ENCODE measurements at regions not wholly inside any gene's neighbourhood (a gene's known extent, or its start where the extent isn't known, plus 50 kb on each side); places are given as distances from the start of the nearest gene placed in this dataset.
A peak's percentile ranks its signal among the peaks of the same experiment; 100 is the strongest.

GRCh38 chr5:165201771-165202518 lies 1696.5 kb downstream of the MAT2B start:
- Histone ChIP-seq H3K36me3 (no peaks in the 10 kb centered on the region), H3K27ac (no peak overlapping the region), H3K4me1 (no peaks in the 10 kb centered on the region), H3K9me3 (no peaks in the 10 kb centered on the region), H3K4me3 (no peak overlapping the region), H3K27me3 (no peaks in the 10 kb centered on the region)
- intact Hi-C loops (cut with DNase I): no loop called here
- no peak for TF ChIP-seq POLR2A (IDR thresholded peaks at IDR 0.05)
- TF ChIP-seq, protein P1, sequence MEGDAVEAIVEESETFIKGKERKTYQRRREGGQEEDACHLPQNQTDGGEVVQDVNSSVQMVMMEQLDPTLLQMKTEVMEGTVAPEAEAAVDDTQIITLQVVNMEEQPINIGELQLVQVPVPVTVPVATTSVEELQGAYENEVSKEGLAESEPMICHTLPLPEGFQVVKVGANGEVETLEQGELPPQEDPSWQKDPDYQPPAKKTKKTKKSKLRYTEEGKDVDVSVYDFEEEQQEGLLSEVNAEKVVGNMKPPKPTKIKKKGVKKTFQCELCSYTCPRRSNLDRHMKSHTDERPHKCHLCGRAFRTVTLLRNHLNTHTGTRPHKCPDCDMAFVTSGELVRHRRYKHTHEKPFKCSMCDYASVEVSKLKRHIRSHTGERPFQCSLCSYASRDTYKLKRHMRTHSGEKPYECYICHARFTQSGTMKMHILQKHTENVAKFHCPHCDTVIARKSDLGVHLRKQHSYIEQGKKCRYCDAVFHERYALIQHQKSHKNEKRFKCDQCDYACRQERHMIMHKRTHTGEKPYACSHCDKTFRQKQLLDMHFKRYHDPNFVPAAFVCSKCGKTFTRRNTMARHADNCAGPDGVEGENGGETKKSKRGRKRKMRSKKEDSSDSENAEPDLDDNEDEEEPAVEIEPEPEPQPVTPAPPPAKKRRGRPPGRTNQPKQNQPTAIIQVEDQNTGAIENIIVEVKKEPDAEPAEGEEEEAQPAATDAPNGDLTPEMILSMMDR (IDR thresholded peaks at IDR 0.05): no peak
- ATAC-seq (no peak), DNase-seq (no peak)

- H3K27me3 ChIP-seq: no peaks in the 10 kb centered on the region
- H3K27ac ChIP-seq: no peak overlapping the region
- TF ChIP-seq, protein P1 (IDR thresholded peaks at IDR 0.05): no peak
- H3K4me1 ChIP-seq: no peaks in the 10 kb centered on the region
- H3K36me3 ChIP-seq: no peaks in the 10 kb centered on the region
- 73% methylated on average over 3 of the region's 3 CpGs for WGBS (ENCODE audit: insufficient coverage, low coverage, low lambda C conversion rate, missing lambda C conversion rate)
- no peak for ATAC-seq
- no peak for DNase-seq
- intact Hi-C loops (cut with DNase I): no loop called here
- no peak overlapping the region for H3K4me3 ChIP-seq
- H3K9me3 ChIP-seq: no peaks in the 10 kb centered on the region
Measured at GRCh38 chr5:165202519-165202910, 1697.1 kb downstream of the MAT2B start.

DNA sequence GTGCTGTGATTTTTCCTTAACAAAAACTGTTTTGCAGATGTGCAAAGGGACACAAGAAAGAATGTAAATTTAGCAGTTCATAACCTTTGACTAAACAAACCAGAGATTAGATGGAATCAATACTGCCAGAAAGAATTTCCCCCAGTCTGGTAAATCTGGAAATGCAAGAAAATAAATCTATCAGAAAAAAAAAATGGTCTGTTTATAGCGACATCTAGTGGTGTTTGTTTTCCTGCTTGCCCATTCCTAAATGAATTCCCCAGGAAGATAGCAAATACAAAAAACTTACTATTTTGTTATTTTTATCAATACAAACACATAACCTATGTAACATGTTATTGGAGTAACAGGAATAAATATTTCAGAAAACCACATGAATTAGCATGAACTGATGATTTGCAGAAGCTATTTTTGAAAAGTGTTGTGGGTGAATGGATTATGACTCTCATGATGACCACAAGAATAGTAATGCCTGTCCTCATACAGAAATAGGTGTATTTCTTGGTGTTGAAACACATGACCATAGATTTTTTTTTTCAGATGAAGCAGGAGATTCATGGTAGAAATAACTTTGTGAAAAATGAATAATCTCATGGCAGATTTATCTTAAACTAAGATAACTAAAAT lies 1703.8 kb downstream of the MAT2B start:
- Histone ChIP-seq H3K4me3 (no peak overlapping the region), H3K27me3 (no peaks in the 10 kb centered on the region), H3K9me3 (no peaks in the 10 kb centered on the region), H3K36me3 (no peaks in the 10 kb centered on the region), H3K4me1 (no peaks in the 10 kb centered on the region), H3K27ac (no peak overlapping the region)
- DNase-seq (no peak), ATAC-seq (peak in 1 of 4 donors; percentile 49)
- 0% methylated on average over 1 of the region's 1 CpG for WGBS (ENCODE audit: insufficient coverage, low coverage, low lambda C conversion rate, missing lambda C conversion rate)
- TF ChIP-seq, protein P1 (IDR thresholded peaks at IDR 0.05): peak; percentile 51 to 77 (median 75)
- no peak for TF ChIP-seq POLR2A (IDR thresholded peaks at IDR 0.05)
- intact Hi-C loops (cut with DNase I): no loop called here

DNA sequence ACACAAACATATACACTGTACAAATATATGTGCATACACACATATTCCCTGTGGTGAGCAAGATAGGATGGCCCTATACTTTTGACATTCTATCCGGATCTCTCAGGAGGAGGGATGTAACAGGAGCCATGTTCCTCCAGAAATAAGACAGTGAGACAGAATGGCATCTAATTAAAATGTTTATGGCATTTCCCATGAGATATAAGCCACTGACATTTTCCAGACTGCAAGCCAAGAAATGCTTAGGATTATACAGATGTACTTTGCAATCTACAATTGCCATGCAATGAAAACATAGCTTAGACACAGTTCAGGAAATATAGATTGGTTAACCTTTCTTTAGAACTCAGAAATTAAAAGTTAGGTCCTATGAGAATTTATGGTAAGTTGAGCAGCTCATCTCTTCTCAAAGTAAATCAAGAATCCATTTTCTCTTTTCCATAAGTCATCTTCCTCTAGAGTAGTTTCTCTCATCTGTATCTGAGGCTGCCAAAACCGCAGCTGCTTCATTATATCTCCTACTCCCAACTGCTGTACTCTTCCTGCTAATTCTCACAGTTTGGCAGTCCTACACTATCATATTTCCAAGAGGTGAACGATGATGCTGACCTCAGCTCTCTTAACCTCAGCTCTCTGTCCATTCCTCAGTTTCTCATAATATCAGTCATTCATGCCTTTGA lies 1719.1 kb downstream of the MAT2B start:
- Histone ChIP-seq H3K4me3 (no peak overlapping the region), H3K9me3 (no peaks in the 10 kb centered on the region), H3K36me3 (no peaks in the 10 kb centered on the region), H3K4me1 (no peaks in the 10 kb centered on the region), H3K27me3 (no peaks in the 10 kb centered on the region), H3K27ac (no peak overlapping the region)
- TF ChIP-seq, protein P1 (IDR thresholded peaks at IDR 0.05): no peak
- TF ChIP-seq POLR2A (IDR thresholded peaks at IDR 0.05): no peak
- intact Hi-C loops (cut with DNase I): no loop called here
- DNase-seq (no peak), ATAC-seq (no peak)
- 43% methylated on average over 3 of the region's 3 CpGs for WGBS (ENCODE audit: insufficient coverage, low coverage, low lambda C conversion rate, missing lambda C conversion rate)
